Endothelial cell of umbilical vein (primary cell): ENCODE measurements at regions not wholly inside any gene's neighbourhood (a gene's known extent, or its start where the extent isn't known, plus 50 kb on each side); places are given as distances from the start of the nearest gene placed in this dataset.

Source experiments
- BruUV-seq: library from RNA; stranded (reverse); fragments of 400-500 nt; replicated peaks from 2 replicates; lab custom pipeline; 2021; lab: Mats Ljungman, UMichigan
- CTCF ChIA-PET: fragments of 300-600, 350-600 bp; sonication (Branson Sonifier 250); formaldehyde crosslinking; loops from one replicate; lab custom pipeline; 2021; ENCODE audit warnings: antibody characterized with exemption, inconsistent platforms; lab: Charles Lee
- POLR2A ChIA-PET: fragments of 300-600, 350-600 bp; sonication (Branson Sonifier 250); formaldehyde crosslinking; loops from one replicate; lab custom pipeline; 2021; ENCODE audit warnings: antibody characterized with exemption, inconsistent platforms; lab: Charles Lee
- DNase-seq: peaks from one replicate; pipeline ENCODE4 v3.0.0-alpha.2; 2011; ENCODE audit warnings: low read depth, low spot score
- FAIRE-seq: peaks from 2 replicates; lab custom pipeline; 2011; peaks lifted over from hg19 to GRCh38; lab: Jason Lieb, UNC
- H2AFZ ChIP-seq: 2 replicates; pipeline ENCODE4 v1.6.0; 2012; ENCODE audit warnings: low read depth, low read length, control low read depth, inconsistent platforms
- H3K27ac ChIP-seq: 2 replicates; pipeline ENCODE4 v1.5.1; 2011; ENCODE audit warnings: low read depth, mild to moderate bottlenecking, control low read depth, low read length, moderate library complexity; ENCODE audit not compliant: insufficient read depth
- H3K27me3 ChIP-seq, 2 experiments: 2 replicates each; pipeline versions ENCODE4 v1.6.0 to v1.6.1; 2011; ENCODE audit warnings: low read length in 2 of 2, mixed read lengths in 1 of 2; ENCODE audit not compliant: control insufficient read depth in 2 of 2, insufficient read depth in 2 of 2
- H3K36me3 ChIP-seq, 2 experiments: 2 replicates in 1 of 2; 3 replicates in 1 of 2; pipeline ENCODE4 v1.5.1; 2011; ENCODE audit warnings: low read length in 2 of 2, mild to moderate bottlenecking in 1 of 2, moderate library complexity in 1 of 2; ENCODE audit not compliant: control insufficient read depth in 2 of 2, insufficient read depth in 2 of 2; ENCODE audit errors: extremely low read depth in 1 of 2
- H3K4me1 ChIP-seq: 3 replicates; pipeline ENCODE4 v1.5.1; 2011; ENCODE audit warnings: mild to moderate bottlenecking, low read length; ENCODE audit not compliant: control insufficient read depth, insufficient read depth; ENCODE audit errors: extremely low read depth
- H3K4me2 ChIP-seq: 2 replicates; pipeline ENCODE4 v1.6.1; 2011; ENCODE audit warnings: low read length, control low read depth, mixed read lengths; ENCODE audit not compliant: insufficient read depth
- H3K4me3 ChIP-seq, 3 experiments: fragments of 200-600 bp in 1 of 3; sonication (generic), shearing (Covaris generic) in 1 of 3; replicated peaks in 1 of 3; 2 replicates each; pipeline ENCODE4 v1.5.1; 2011 to 2016; ENCODE audit warnings: control low read depth in 3 of 3, low read length in 3 of 3, mild to moderate bottlenecking in 2 of 3, inconsistent platforms in 1 of 3, low read depth in 1 of 3, moderate library complexity in 1 of 3; ENCODE audit not compliant: insufficient read depth in 1 of 3
- H3K79me2 ChIP-seq: 2 replicates; pipeline ENCODE4 v1.6.0; 2012; ENCODE audit warnings: low read length, inconsistent platforms; ENCODE audit not compliant: control insufficient read depth, insufficient read depth
- H3K9ac ChIP-seq: replicated peaks from 2 replicates; pipeline ENCODE3; 2011; ENCODE audit warnings: low read length, control low read depth; ENCODE audit not compliant: insufficient read depth; ENCODE audit errors: extremely low read depth
- H3K9me1 ChIP-seq: replicated peaks from 3 replicates; pipeline ENCODE4 v1.6.0; 2011; ENCODE audit warnings: mild to moderate bottlenecking, low read length; ENCODE audit not compliant: control insufficient read depth, insufficient read depth; ENCODE audit errors: extremely low read depth
- H3K9me3 ChIP-seq: replicated peaks from 2 replicates; pipeline ENCODE4 v1.5.1; 2012; ENCODE audit warnings: low read length, inconsistent platforms; ENCODE audit not compliant: control insufficient read depth, insufficient read depth
- H4K20me1 ChIP-seq: replicated peaks from 2 replicates; pipeline ENCODE3; 2011; ENCODE audit warnings: mild to moderate bottlenecking, low read length; ENCODE audit not compliant: control insufficient read depth, insufficient read depth; ENCODE audit errors: extremely low read depth
- EZH2 ChIP-seq: IDR thresholded peaks from 2 replicates; pipeline ENCODE4 v1.6.1; 2012; ENCODE audit warnings: borderline replicate concordance, low read depth, mild to moderate bottlenecking, moderate library complexity, low read length, inconsistent platforms; ENCODE audit not compliant: severe bottlenecking
- FOS ChIP-seq: IDR thresholded peaks from 2 replicates; pipeline ENCODE4 v1.6.1; 2011; ENCODE audit warnings: mild to moderate bottlenecking, low read length, moderate library complexity, borderline replicate concordance; ENCODE audit not compliant: insufficient read depth
- GATA2 ChIP-seq: IDR thresholded peaks from 2 replicates; pipeline ENCODE4 v1.7.0; 2011; ENCODE audit warnings: low read depth, mild to moderate bottlenecking, moderate library complexity, mixed read lengths, low read length; ENCODE audit not compliant: insufficient read length, insufficient read depth
- JUN ChIP-seq: IDR thresholded peaks from 2 replicates; pipeline ENCODE4 v1.6.1; 2011; ENCODE audit warnings: borderline replicate concordance, low read depth; ENCODE audit not compliant: insufficient read length, insufficient read depth
- MYC ChIP-seq: IDR thresholded peaks from one replicate; pipeline ENCODE4 v1.6.1; 2011; ENCODE audit warnings: mild to moderate bottlenecking, low read depth, low read length
- POLR2A ChIP-seq: IDR thresholded peaks from 2 replicates; pipeline ENCODE4 v1.6.1; 2012; ENCODE audit warnings: low read depth, mild to moderate bottlenecking, control low read depth, low read length
- POLR2AphosphoS5 ChIP-seq: IDR thresholded peaks from 2 replicates; pipeline ENCODE4 v1.6.1; 2012; ENCODE audit warnings: low read depth, mild to moderate bottlenecking, control low read depth, low read length, moderate library complexity; ENCODE audit not compliant: insufficient read depth
- dilution Hi-C: fragments of 300-500 bp; cut with MboI; formaldehyde crosslinking; loops from one replicate; pipeline ENCODE4 v1.15.0; 2019; ENCODE audit warnings: low sequenced_read_pairs; ENCODE audit not compliant: extremely low pct_ligation_motif_present
- intact Hi-C: fragments of 100-400 bp; cut with micrococcal nuclease; formaldehyde crosslinking; loops from one replicate; pipeline ENCODE4 v1.10.0; 2022
- TF ChIP-seq, protein P1 (sequence below), 2 donors: IDR thresholded peaks; 1 replicate in 1 of 2; 2 replicates in 1 of 2; pipeline ENCODE4 v1.5.1; 2011; ENCODE audit warnings: low read length in 2 of 2, mild to moderate bottlenecking in 2 of 2, moderate library complexity in 2 of 2, control low read depth in 1 of 2, inconsistent platforms in 1 of 2, low read depth in 1 of 2; ENCODE audit not compliant: insufficient read depth in 1 of 2; ENCODE audit errors: extremely low read depth in 1 of 2
- TF ChIP-seq, protein P2 (sequence below): IDR thresholded peaks from 2 replicates; pipeline ENCODE4 v1.6.1; 2011; ENCODE audit not compliant: insufficient read depth, insufficient read length

DNA sequence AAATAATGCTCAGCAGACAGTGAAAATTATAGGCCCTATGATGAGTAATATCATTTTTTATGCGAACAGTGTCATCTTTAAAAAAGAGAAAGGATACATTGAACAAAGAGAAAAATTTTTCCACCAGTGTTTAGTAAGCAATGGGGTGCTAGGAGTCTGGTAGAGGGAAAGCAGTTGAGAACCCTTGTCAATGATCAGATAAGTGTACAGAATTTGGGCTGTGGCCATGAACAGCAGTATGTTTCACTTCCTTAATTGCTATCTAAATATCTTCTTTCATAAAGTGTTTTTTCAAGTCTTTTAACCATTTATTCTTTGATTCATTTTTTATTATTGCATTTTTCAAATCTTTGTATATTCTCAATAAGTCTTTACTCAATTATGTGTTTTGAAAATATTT is 750.7 kb upstream of the KCND2 start:
- DNase-seq = no peak
- Histone ChIP-seq H4K20me1 (no peaks in the 10 kb centered on the region), H3K4me1 (no peaks in the 10 kb centered on the region), H2AFZ (no peak overlapping the region), H3K9ac (no peak overlapping the region), H3K4me3 (no peak overlapping the region), H3K27me3 (no peaks in the 10 kb centered on the region), H3K9me3 (peaks cover 2% of the 10 kb centered on the region), H3K4me2 (no peak overlapping the region), H3K9me1 (no peaks in the 10 kb centered on the region), H3K79me2 (no peaks in the 10 kb centered on the region), H3K27ac (no peak overlapping the region), H3K36me3 (no peaks in the 10 kb centered on the region)
- TF ChIP-seq, protein P1, sequence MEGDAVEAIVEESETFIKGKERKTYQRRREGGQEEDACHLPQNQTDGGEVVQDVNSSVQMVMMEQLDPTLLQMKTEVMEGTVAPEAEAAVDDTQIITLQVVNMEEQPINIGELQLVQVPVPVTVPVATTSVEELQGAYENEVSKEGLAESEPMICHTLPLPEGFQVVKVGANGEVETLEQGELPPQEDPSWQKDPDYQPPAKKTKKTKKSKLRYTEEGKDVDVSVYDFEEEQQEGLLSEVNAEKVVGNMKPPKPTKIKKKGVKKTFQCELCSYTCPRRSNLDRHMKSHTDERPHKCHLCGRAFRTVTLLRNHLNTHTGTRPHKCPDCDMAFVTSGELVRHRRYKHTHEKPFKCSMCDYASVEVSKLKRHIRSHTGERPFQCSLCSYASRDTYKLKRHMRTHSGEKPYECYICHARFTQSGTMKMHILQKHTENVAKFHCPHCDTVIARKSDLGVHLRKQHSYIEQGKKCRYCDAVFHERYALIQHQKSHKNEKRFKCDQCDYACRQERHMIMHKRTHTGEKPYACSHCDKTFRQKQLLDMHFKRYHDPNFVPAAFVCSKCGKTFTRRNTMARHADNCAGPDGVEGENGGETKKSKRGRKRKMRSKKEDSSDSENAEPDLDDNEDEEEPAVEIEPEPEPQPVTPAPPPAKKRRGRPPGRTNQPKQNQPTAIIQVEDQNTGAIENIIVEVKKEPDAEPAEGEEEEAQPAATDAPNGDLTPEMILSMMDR (IDR thresholded peaks at IDR 0.05; ENCODE audit: extremely low read depth in 1 of 2, insufficient read depth in 1 of 2, low read depth in 1 of 2, low read length in 2 of 2) = no peak
- TF ChIP-seq POLR2A (no peak), POLR2AphosphoS5 (no peak), FOS (no peak), JUN (no peak), MYC (no peak), GATA2 (no peak), EZH2 (no peak)
- TF ChIP-seq, protein P2, sequence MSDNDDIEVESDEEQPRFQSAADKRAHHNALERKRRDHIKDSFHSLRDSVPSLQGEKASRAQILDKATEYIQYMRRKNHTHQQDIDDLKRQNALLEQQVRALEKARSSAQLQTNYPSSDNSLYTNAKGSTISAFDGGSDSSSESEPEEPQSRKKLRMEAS = no peak
- no TSS peak for BruUV-seq
- POLR2A ChIA-PET = no interaction called here
- CTCF ChIA-PET = no interaction called here
- intact Hi-C loops (no loop called here), dilution Hi-C loops (no loop called here)
- FAIRE-seq = no peak
